Loucy (cell line): ENCODE measurements at regions not wholly inside any gene's neighbourhood (a gene's known extent, or its start where the extent isn't known, plus 50 kb on each side); places are given as distances from the start of the nearest gene placed in this dataset.

ENCODE experiments used
- CTCF ChIP-seq: fragments of 200-600 bp; sonication (generic); conservative IDR thresholded peaks from 2 replicates; pipeline ENCODE4 v1.5.1; 2014; ENCODE audit warnings: mild to moderate bottlenecking, antibody characterized with exemption, low read length
- EZH2phosphoT487 ChIP-seq: fragments of 200-600 bp; IDR thresholded peaks from 2 replicates; pipeline ENCODE4 v1.6.1; 2018; ENCODE audit warnings: antibody characterized with exemption, mild to moderate bottlenecking, moderate library complexity, borderline replicate concordance

- TF ChIP-seq CTCF, result no peak
- no peak for TF ChIP-seq EZH2phosphoT487
Measured at GRCh38 chr1:199102239-199102638, 463.4 kb downstream of the PTPRC start.
